ENCODE measurements at regions not wholly inside any gene's neighbourhood (a gene's known extent, or its start where the extent isn't known, plus 50 kb on each side); places are given as distances from the start of the nearest gene placed in this dataset.

GRCh38 chr7:12985752-12986151 is 298.3 kb downstream of the ARL4A start:
- WGBS: 75% methylated on average over 2 of the region's 2 CpGs
- Histone ChIP-seq H3K4me3 (ENCODE audit: low read depth, low read length) (no peak overlapping the region), H3K4me1 (ENCODE audit: insufficient read depth) (no peaks in the 10 kb centered on the region), H3K27ac (ENCODE audit: low read depth) (no peak overlapping the region), H3K36me3 (ENCODE audit: insufficient read depth) (no peaks in the 10 kb centered on the region)
- no peak for DNase-seq (ENCODE audit: extremely low spot score)

DNA sequence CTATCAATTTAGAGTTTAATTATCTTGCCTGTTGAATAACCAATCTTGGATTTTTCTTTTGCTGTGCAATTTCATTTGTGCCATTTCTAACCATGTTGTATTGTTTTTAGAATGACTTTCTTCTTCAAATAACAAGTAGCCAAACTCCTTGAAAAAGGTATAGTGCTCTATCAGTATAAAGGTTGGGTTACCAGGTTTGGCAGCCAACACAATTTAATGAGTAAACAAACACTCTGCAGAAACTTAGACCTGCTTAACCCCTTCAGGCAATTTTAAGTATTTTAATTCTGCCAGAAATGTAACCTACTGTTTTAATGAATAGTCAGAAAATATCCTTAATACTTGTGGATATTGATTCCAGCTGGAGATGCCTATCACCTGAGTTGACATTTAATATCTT is 299.8 kb downstream of the ARL4A start:
- DNase-seq (ENCODE audit: extremely low spot score): no peak
- Histone ChIP-seq H3K36me3 (ENCODE audit: insufficient read depth) (no peaks in the 10 kb centered on the region), H3K4me1 (ENCODE audit: insufficient read depth) (no peaks in the 10 kb centered on the region), H3K4me3 (ENCODE audit: low read depth, low read length) (no peak overlapping the region), H3K27ac (ENCODE audit: low read depth) (no peak overlapping the region)

DNA sequence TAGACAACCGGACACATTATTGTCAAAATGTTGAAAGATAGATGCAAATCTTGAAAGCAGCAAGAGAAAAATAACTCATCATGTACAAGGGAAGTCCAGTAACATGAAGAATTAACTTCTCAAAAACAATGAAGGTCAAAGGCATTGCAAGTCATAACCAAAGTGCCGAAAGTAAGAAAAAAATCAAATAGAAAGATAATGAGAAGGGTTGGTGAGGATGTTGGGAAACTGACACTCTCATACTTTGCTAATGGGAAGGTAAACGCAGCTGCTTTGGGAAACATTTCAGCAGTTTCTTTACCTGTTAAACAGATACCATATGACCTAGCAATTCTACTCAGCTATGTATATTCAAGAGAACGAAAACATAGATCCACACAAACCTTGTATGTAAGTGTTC is 303.0 kb downstream of the ARL4A start:
- no peaks in the 10 kb centered on the region for H3K36me3 ChIP-seq (ENCODE audit: insufficient read depth)
- 97% methylated on average over 4 of the region's 4 CpGs for WGBS
- H3K4me1 ChIP-seq (ENCODE audit: insufficient read depth): no peaks in the 10 kb centered on the region
- no peak overlapping the region for H3K27ac ChIP-seq (ENCODE audit: low read depth)
- DNase-seq (ENCODE audit: extremely low spot score): no peak
- H3K4me3 ChIP-seq (ENCODE audit: low read depth, low read length): no peak overlapping the region

DNA sequence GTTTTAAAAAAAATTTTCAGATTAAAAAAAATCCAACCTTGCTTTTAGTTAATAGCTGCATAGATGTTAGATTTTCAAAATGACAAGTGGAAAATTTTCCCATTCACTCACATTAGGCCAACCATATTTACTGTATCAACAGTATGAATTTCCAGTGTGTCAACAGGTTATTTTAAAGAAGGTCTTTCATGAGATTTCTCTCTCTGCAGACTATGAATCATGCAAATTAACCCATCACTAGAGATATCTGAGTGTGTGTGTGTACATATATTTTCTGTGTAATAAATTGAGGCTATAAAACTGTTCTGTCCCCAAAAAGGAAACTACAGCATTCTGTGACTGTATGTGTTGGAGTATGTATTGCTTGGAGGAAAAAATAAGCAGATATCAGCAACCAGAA is 305.6 kb downstream of the ARL4A start:
- no peak for DNase-seq (ENCODE audit: extremely low spot score)
- Histone ChIP-seq H3K27ac (ENCODE audit: low read depth) (no peak overlapping the region), H3K4me1 (ENCODE audit: insufficient read depth) (no peaks in the 10 kb centered on the region), H3K4me3 (ENCODE audit: low read depth, low read length) (no peak overlapping the region), H3K36me3 (ENCODE audit: insufficient read depth) (no peaks in the 10 kb centered on the region)

GRCh38 chr7:12995912-12996469 is 308.6 kb downstream of the ARL4A start:
- Histone ChIP-seq H3K27ac (ENCODE audit: low read depth) (no peak overlapping the region), H3K36me3 (ENCODE audit: insufficient read depth) (no peaks in the 10 kb centered on the region), H3K4me3 (ENCODE audit: low read depth, low read length) (no peak overlapping the region), H3K4me1 (ENCODE audit: insufficient read depth) (no peaks in the 10 kb centered on the region)
- no peak for DNase-seq (ENCODE audit: extremely low spot score)
- WGBS: 90% methylated on average over 2 of the region's 2 CpGs

GRCh38 chr7:13007331-13007730 is 319.9 kb downstream of the ARL4A start:
- no peaks in the 10 kb centered on the region for H3K36me3 ChIP-seq (ENCODE audit: insufficient read depth)
- WGBS: 96% methylated on average over 1 of the region's 1 CpG
- H3K4me3 ChIP-seq (ENCODE audit: low read depth, low read length): no peak overlapping the region
- no peak for DNase-seq (ENCODE audit: extremely low spot score)
- no peaks in the 10 kb centered on the region for H3K4me1 ChIP-seq (ENCODE audit: insufficient read depth)
- no peak overlapping the region for H3K27ac ChIP-seq (ENCODE audit: low read depth)

DNA sequence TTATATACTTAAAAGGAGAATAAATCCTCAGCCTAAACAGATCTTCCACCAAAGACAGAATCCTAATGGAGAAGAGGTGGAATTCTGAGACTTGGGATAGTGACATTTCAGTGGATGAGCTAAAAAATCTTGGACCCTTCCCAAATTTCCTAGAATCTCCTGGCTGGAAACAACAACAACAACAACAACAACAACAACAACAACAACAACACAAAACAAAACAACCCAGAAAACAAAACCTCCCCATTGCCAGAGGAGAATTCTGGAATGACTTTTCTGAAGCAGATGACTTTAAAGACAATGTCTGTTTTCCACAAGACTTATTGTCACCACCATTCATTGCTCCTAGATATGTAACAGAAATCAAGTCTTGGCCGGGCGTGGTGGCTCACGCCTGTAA is 322.1 kb downstream of the ARL4A start:
- Histone ChIP-seq H3K4me1 (ENCODE audit: insufficient read depth) (no peaks in the 10 kb centered on the region), H3K4me3 (ENCODE audit: low read depth, low read length) (no peak overlapping the region), H3K27ac (ENCODE audit: low read depth) (no peak overlapping the region), H3K36me3 (ENCODE audit: insufficient read depth) (no peaks in the 10 kb centered on the region)
- 98% methylated on average over 3 of the region's 3 CpGs for WGBS
- no peak for DNase-seq (ENCODE audit: extremely low spot score)

- 56% methylated on average over 2 of the region's 2 CpGs for WGBS
- H3K4me1 ChIP-seq (ENCODE audit: insufficient read depth): no peaks in the 10 kb centered on the region
- DNase-seq (ENCODE audit: extremely low spot score): no peak
- no peak overlapping the region for H3K27ac ChIP-seq (ENCODE audit: low read depth)
- no peaks in the 10 kb centered on the region for H3K36me3 ChIP-seq (ENCODE audit: insufficient read depth)
- H3K4me3 ChIP-seq (ENCODE audit: low read depth, low read length): no peak overlapping the region
Measured at GRCh38 chr7:13014011-13014410, 326.6 kb downstream of the ARL4A start.

GRCh38 chr7:13016036-13016581 is 328.7 kb downstream of the ARL4A start:
- Histone ChIP-seq H3K4me1 (ENCODE audit: insufficient read depth) (no peaks in the 10 kb centered on the region), H3K36me3 (ENCODE audit: insufficient read depth) (no peaks in the 10 kb centered on the region), H3K27ac (ENCODE audit: low read depth) (no peak overlapping the region), H3K4me3 (ENCODE audit: low read depth, low read length) (no peak overlapping the region)
- WGBS: 97% methylated on average over 11 of the region's 11 CpGs
- DNase-seq (ENCODE audit: extremely low spot score): no peak

- no peak for DNase-seq (ENCODE audit: extremely low spot score)
- H3K4me1 ChIP-seq (ENCODE audit: insufficient read depth): no peaks in the 10 kb centered on the region
- no peak overlapping the region for H3K27ac ChIP-seq (ENCODE audit: low read depth)
- H3K36me3 ChIP-seq (ENCODE audit: insufficient read depth): no peaks in the 10 kb centered on the region
- H3K4me3 ChIP-seq (ENCODE audit: low read depth, low read length): no peak overlapping the region
- WGBS: 87% methylated on average over 9 of the region's 9 CpGs
Measured at GRCh38 chr7:13016592-13017332, 329.3 kb downstream of the ARL4A start.

DNA sequence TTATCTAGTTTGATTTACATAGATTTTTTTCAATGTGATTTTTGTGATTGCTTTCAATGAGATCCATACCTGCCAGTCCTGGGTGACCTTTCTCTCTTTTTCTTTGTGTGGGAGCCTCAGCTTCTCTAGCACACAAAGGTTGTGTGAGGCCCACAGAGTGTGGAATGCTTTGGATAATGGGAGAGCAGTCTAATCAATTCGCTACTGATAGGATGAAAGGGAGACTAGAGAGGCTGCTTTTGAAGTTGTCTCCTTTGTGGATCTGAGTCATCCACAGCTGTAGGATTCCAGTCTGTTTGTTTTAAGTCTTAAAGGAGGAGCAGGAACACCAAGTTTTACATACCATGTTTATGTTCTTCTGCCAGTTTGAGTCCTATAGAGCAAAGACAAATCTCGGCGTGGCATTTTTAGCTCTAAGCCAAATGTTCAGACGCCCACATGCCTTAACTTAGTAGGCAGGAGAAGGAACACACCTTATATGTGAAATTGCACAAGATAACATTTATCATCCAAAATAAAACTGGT is 330.0 kb downstream of the ARL4A start:
- Histone ChIP-seq H3K4me3 (ENCODE audit: low read depth, low read length) (no peak overlapping the region), H3K4me1 (ENCODE audit: insufficient read depth) (no peaks in the 10 kb centered on the region), H3K36me3 (ENCODE audit: insufficient read depth) (no peaks in the 10 kb centered on the region), H3K27ac (ENCODE audit: low read depth) (no peak overlapping the region)
- 35% methylated on average over 4 of the region's 4 CpGs for WGBS
- no peak for DNase-seq (ENCODE audit: extremely low spot score)

DNA sequence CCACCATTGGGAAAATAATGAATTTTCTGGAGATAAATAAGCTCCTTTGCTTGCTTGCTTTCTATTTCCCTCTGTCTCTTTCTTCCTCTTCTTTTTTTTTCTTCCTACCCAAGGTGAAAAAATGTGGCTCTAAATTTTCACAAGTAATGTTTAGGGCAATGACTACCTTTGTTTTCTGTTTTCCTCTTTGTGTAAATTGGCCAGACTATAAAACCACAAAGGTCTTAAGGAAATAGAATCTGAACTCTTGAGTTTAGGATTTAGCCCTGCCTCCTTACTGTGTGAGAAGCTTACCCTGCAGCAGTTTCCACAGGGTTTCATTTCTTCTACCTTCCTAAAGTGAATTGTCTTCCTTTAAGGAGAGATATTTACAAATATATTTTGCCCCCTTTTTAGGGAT is 330.4 kb downstream of the ARL4A start:
- H3K36me3 ChIP-seq (ENCODE audit: insufficient read depth): no peaks in the 10 kb centered on the region
- no peak overlapping the region for H3K4me3 ChIP-seq (ENCODE audit: low read depth, low read length)
- H3K4me1 ChIP-seq (ENCODE audit: insufficient read depth): no peaks in the 10 kb centered on the region
- H3K27ac ChIP-seq (ENCODE audit: low read depth): no peak overlapping the region
- no peak for DNase-seq (ENCODE audit: extremely low spot score)

- Histone ChIP-seq H3K4me3 (ENCODE audit: low read depth, low read length) (no peak overlapping the region), H3K36me3 (ENCODE audit: insufficient read depth) (no peaks in the 10 kb centered on the region), H3K4me1 (ENCODE audit: insufficient read depth) (no peaks in the 10 kb centered on the region), H3K27ac (ENCODE audit: low read depth) (no peak overlapping the region)
- WGBS: 88% methylated on average over 6 of the region's 6 CpGs
- no peak for DNase-seq (ENCODE audit: extremely low spot score)
Measured at GRCh38 chr7:13021566-13022300, 334.3 kb downstream of the ARL4A start.

- 51% methylated on average over 1 of the region's 1 CpG for WGBS
- H3K36me3 ChIP-seq (ENCODE audit: insufficient read depth): no peaks in the 10 kb centered on the region
- H3K27ac ChIP-seq (ENCODE audit: low read depth): no peak overlapping the region
Measured at GRCh38 chr7:13024121-13024674, 336.8 kb downstream of the ARL4A start.

More at GRCh38 chr7:13024121-13024674, 336.8 kb downstream of the ARL4A start:
- no peaks in the 10 kb centered on the region for H3K4me1 ChIP-seq (ENCODE audit: insufficient read depth)
- DNase-seq (ENCODE audit: extremely low spot score): no peak
- no peak overlapping the region for H3K4me3 ChIP-seq (ENCODE audit: low read depth, low read length)

All from urinary bladder (tissue), 3 donors.